Gastroesophageal sphincter (tissue), 4 donors: ENCODE measurements at regions not wholly inside any gene's neighbourhood (a gene's known extent, or its start where the extent isn't known, plus 50 kb on each side); places are given as distances from the start of the nearest gene placed in this dataset.

Source experiments
- ATAC-seq: fragments of 150-250 bp; one replicate; pipeline ENCODE4 v1.9.1; 2016; ENCODE audit warnings: mild to moderate bottlenecking, moderate library complexity
- H3K27ac ChIP-seq, 4 donors: fragments of 200-600 bp; sonication (generic) in 3 of 4; 1 replicate in 3 of 4; 2 replicates in 1 of 4; pipeline ENCODE4 v1.5.1; 2016 to 2019
- H3K27me3 ChIP-seq: fragments of 200-600 bp; sonication (generic); one replicate; pipeline ENCODE4 v1.5.1; 2019
- H3K36me3 ChIP-seq, 2 donors: fragments of 200-600 bp; sonication (generic); one replicate each; pipeline ENCODE4 v1.5.1; 2019; ENCODE audit warnings: control low read depth in 1 of 2
- H3K4me1 ChIP-seq, 3 donors: fragments of 200-600 bp; sonication (generic); 1 replicate in 2 of 3; 2 replicates in 1 of 3; pipeline ENCODE4 v1.5.1; 2016 to 2019; ENCODE audit warnings: control low read depth in 2 of 3
- H3K4me3 ChIP-seq, 2 donors: fragments of 200-600 bp; sonication (generic); one replicate each; pipeline ENCODE4 v1.5.1; 2019; ENCODE audit warnings: mild to moderate bottlenecking in 1 of 2, moderate library complexity in 1 of 2
- H3K9me3 ChIP-seq, 3 donors: fragments of 200-600 bp; sonication (generic); one replicate each; pipeline ENCODE4 v1.5.1; 2017 to 2019; ENCODE audit warnings: control low read depth in 2 of 3
- EP300 ChIP-seq: sonication (generic); formaldehyde crosslinking; IDR thresholded peaks from one replicate; pipeline ENCODE4 v1.6.1; 2017; ENCODE audit warnings: antibody characterized with exemption, mild to moderate bottlenecking
- POLR2A ChIP-seq, 2 donors: fragments of 450-650 bp; IDR thresholded peaks; one replicate each; pipeline ENCODE4 v1.6.1; 2017; ENCODE audit warnings: antibody characterized with exemption in 2 of 2, mild to moderate bottlenecking in 2 of 2, moderate library complexity in 1 of 2
- POLR2AphosphoS5 ChIP-seq: sonication (generic); formaldehyde crosslinking; IDR thresholded peaks from one replicate; pipeline ENCODE4 v1.6.1; 2017; ENCODE audit warnings: antibody characterized with exemption
- whole genome bisulfite sequencing, 2 donors: methylation state at CpG; one replicate each; pipeline ENCODE4 v1.1.5; 2018; ENCODE audit warnings: low coverage in 1 of 2; 5-methylcytosine and 5-hydroxymethylcytosine counted together
- TF ChIP-seq, protein P1 (sequence below), 4 experiments: fragments of 200-600 bp in 2 of 4; fragments of 450-650 bp in 2 of 4; sonication (generic) in 1 of 4; IDR thresholded peaks; one replicate each; pipeline ENCODE4 v1.5.1; 2017 to 2019; ENCODE audit warnings: antibody characterized with exemption in 4 of 4, mild to moderate bottlenecking in 2 of 4, moderate library complexity in 2 of 4

DNA sequence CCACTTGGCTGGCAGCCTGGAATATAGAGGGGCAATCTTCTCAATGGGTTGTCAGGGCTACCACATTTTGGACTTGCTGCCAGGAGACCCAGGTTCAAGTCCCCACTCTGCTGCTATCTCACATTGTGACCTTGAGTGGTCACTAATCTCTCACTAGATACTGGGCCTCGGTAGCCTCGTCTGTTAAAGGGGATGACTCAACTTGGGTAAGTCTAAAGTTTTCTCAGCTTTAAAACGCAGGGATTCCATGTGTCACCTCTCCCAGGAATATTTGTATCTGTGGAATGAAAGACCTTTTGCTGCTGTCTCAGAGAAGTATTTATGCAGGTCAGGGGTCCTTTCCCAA is 86.3 kb downstream of the SEMA4F start:
- 38 to 76% methylated on average over 3 of the region's 3 CpGs for WGBS, 2 donors
- TF ChIP-seq, protein P1, sequence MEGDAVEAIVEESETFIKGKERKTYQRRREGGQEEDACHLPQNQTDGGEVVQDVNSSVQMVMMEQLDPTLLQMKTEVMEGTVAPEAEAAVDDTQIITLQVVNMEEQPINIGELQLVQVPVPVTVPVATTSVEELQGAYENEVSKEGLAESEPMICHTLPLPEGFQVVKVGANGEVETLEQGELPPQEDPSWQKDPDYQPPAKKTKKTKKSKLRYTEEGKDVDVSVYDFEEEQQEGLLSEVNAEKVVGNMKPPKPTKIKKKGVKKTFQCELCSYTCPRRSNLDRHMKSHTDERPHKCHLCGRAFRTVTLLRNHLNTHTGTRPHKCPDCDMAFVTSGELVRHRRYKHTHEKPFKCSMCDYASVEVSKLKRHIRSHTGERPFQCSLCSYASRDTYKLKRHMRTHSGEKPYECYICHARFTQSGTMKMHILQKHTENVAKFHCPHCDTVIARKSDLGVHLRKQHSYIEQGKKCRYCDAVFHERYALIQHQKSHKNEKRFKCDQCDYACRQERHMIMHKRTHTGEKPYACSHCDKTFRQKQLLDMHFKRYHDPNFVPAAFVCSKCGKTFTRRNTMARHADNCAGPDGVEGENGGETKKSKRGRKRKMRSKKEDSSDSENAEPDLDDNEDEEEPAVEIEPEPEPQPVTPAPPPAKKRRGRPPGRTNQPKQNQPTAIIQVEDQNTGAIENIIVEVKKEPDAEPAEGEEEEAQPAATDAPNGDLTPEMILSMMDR (IDR thresholded peaks at IDR 0.05): no peak
- TF ChIP-seq POLR2A (IDR thresholded peaks at IDR 0.05) (no peak), EP300 (no peak), POLR2AphosphoS5 (no peak)
- no peak overlapping the region for H3K4me3 ChIP-seq
- peaks cover 0 to 18% (median 4%) of the 10 kb centered on the region in 3 donors for H3K4me1 ChIP-seq
- H3K36me3 ChIP-seq: no peaks in the 10 kb centered on the region
- peaks cover 0 to 10% (median 0%) of the 10 kb centered on the region in 3 donors for H3K9me3 ChIP-seq
- peak overlapping the region in 1 of 4 donors; percentile 20 for H3K27ac ChIP-seq
- H3K27me3 ChIP-seq: no peaks in the 10 kb centered on the region
- ATAC-seq: no peak

DNA sequence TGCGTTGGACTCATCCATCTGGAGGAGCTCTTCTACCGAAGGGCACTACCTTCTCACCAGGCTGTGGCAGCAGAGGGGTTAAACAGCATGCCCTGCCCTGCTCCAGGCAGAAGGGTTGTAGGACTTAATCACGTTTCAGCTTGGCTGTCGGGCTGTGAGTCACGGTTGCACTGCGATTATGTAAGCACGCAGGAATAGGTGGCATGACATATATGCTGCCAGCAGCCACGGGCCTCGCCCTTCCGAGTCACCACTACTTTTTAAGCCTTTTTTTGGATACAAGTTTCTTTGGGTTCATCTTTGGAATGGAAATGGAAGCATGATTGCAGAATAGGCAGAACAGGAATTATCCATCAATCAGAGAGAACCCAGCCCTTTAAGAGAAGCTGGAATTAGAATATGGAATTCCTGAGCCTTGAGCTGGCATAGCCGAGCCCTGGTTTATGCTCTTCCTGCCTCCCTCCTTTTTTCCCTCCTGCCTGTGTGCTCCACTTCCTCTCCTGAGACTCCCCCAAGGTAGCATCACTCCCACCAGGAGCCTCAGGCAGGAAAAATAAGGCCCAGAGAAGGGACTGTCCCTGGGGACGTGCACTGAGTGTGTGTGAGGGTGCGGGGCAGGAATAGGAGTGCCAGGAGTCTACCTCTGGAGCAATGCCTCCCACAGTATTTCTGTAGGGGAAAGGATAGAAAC is 86.8 kb downstream of the SEMA4F start:
- TF ChIP-seq POLR2A (IDR thresholded peaks at IDR 0.05) (no peak), POLR2AphosphoS5 (peak; percentile 83), EP300 (no peak)
- TF ChIP-seq, protein P1 (IDR thresholded peaks at IDR 0.05): no peak
- Histone ChIP-seq H3K4me1 (peaks cover 0 to 18% (median 4%) of the 10 kb centered on the region in 3 donors), H3K27me3 (no peaks in the 10 kb centered on the region), H3K4me3 (no peak overlapping the region), H3K27ac (peak overlapping the region in 3 of 4 donors; percentile 20 to 26 (median 24)), H3K9me3 (peaks cover 0 to 10% (median 0%) of the 10 kb centered on the region in 3 donors), H3K36me3 (no peaks in the 10 kb centered on the region)
- peak; percentile 84 for ATAC-seq
- 32% methylated on average over 5 to 6 of the region's 13 CpGs for WGBS, 2 donors

DNA sequence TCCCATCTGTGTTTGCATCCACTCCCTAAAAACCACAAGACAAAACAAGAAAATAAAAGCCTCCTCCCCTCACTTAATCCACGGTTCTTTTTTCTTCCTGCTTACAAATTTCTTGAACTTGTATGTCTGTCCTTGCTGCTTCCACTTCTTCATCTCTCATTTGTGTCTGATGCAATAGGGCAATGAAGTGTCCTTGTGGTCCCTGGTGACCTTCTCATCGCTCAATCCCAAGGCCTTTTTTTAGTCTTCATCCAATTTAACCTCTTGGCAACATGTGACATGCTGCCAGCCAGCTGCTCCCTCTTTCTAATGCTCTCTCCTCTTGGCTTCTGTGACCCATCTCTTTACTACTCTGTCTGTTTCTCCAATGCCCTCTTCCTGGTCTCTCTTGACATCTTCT is 87.6 kb downstream of the SEMA4F start:
- H3K36me3 ChIP-seq: no peaks in the 10 kb centered on the region
- peaks cover 0 to 6% (median 0%) of the 10 kb centered on the region in 3 donors for H3K9me3 ChIP-seq
- no peak overlapping the region for H3K4me3 ChIP-seq
- WGBS, 2 donors: 61 to 66% methylated on average over 2 of the region's 2 CpGs
- H3K27ac ChIP-seq: peak overlapping the region in 1 of 4 donors; percentile 24
- no peaks in the 10 kb centered on the region for H3K27me3 ChIP-seq
- ATAC-seq: no peak
- H3K4me1 ChIP-seq: peaks cover 0 to 18% (median 4%) of the 10 kb centered on the region in 3 donors
- TF ChIP-seq, protein P1 (IDR thresholded peaks at IDR 0.05): no peak
- TF ChIP-seq EP300 (no peak), POLR2AphosphoS5 (no peak), POLR2A (IDR thresholded peaks at IDR 0.05) (no peak)

DNA sequence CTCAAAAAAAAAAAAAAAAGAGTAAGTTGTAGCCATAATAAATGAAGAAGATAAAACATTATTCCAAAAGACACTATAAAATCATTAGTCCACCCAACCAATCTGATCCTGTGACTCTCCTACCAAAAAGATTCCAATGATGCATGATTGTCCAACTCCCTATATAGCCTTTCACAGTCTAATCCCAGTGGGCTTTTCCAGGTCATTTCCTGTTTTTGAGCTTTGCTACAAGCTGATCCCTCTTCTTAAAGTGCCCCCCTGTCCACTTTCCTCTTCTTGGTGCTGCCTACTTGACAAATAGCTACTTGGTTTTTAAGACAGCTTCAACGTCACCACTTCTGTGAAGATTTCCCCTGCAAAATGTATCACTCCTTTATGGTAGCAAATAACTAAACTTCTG is 88.4 kb downstream of the SEMA4F start:
- H3K9me3 ChIP-seq: no peaks in the 10 kb centered on the region
- no peak overlapping the region for H3K27ac ChIP-seq
- peaks cover 0 to 18% (median 4%) of the 10 kb centered on the region in 3 donors for H3K4me1 ChIP-seq
- no peak overlapping the region for H3K4me3 ChIP-seq
- no peaks in the 10 kb centered on the region for H3K27me3 ChIP-seq
- 70 to 80% methylated on average over 1 of the region's 1 CpG for WGBS, 2 donors
- no peaks in the 10 kb centered on the region for H3K36me3 ChIP-seq
- TF ChIP-seq POLR2AphosphoS5: no peak
- TF ChIP-seq POLR2A (IDR thresholded peaks at IDR 0.05): no peak
- TF ChIP-seq, protein P1 (IDR thresholded peaks at IDR 0.05): no peak
- ATAC-seq: no peak

DNA sequence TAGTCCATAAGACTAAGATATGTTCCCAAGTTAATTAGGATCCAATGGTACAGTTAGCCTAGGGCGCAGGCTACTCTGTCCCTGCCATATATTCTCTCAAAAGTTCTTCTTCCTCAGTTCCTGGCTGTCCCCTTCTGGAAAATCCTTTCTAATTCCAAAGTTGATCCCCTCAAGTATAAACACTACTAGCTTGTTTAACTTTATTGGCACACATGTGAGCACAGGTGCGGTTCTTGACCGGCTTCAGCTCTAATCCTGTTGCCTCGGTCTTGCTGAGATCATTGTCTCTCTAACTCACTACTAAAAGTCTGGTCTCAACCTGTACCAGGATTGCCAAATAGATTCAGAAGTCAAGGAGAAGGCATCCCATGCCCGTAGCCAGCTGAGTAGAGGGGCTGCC is 89.0 kb downstream of the SEMA4F start:
- H3K4me3 ChIP-seq: no peak overlapping the region
- no peak for ATAC-seq
- WGBS, 2 donors: 83 to 100% methylated on average over 1 to 4 of the region's 5 CpGs
- H3K9me3 ChIP-seq: no peaks in the 10 kb centered on the region
- H3K36me3 ChIP-seq: no peaks in the 10 kb centered on the region
- H3K27me3 ChIP-seq: no peaks in the 10 kb centered on the region
- H3K27ac ChIP-seq: no peak overlapping the region
- TF ChIP-seq POLR2A (IDR thresholded peaks at IDR 0.05): no peak
- no peak for TF ChIP-seq POLR2AphosphoS5
- no peak for TF ChIP-seq EP300
- TF ChIP-seq, protein P1 (IDR thresholded peaks at IDR 0.05): no peak
- peaks cover 0 to 18% (median 4%) of the 10 kb centered on the region in 3 donors for H3K4me1 ChIP-seq
